ENCODE measurements at regions not wholly inside any gene's neighbourhood (a gene's known extent, or its start where the extent isn't known, plus 50 kb on each side); places are given as distances from the start of the nearest gene placed in this dataset.

DNA sequence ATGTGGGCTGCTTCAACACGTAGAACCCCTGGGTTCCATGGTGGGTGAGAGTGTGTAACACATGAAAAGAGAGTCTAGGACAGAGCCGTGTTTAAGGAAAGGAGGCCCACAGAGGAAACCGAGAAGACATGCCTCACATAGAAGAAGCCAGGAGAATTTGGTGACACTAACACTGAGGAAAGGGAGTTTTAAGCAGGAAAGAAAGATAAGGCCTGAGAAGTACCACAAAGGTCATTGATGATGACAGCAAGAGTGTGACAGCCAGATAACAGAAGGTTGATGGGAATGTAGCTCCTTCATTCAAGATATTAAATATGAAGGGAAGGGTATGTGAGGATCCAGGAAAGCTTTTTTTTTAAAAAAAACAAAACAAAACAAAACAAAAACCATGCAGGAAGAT, 72.4 kb upstream of the SPRY4 start (continued):
- TF ChIP-seq, protein P1, sequence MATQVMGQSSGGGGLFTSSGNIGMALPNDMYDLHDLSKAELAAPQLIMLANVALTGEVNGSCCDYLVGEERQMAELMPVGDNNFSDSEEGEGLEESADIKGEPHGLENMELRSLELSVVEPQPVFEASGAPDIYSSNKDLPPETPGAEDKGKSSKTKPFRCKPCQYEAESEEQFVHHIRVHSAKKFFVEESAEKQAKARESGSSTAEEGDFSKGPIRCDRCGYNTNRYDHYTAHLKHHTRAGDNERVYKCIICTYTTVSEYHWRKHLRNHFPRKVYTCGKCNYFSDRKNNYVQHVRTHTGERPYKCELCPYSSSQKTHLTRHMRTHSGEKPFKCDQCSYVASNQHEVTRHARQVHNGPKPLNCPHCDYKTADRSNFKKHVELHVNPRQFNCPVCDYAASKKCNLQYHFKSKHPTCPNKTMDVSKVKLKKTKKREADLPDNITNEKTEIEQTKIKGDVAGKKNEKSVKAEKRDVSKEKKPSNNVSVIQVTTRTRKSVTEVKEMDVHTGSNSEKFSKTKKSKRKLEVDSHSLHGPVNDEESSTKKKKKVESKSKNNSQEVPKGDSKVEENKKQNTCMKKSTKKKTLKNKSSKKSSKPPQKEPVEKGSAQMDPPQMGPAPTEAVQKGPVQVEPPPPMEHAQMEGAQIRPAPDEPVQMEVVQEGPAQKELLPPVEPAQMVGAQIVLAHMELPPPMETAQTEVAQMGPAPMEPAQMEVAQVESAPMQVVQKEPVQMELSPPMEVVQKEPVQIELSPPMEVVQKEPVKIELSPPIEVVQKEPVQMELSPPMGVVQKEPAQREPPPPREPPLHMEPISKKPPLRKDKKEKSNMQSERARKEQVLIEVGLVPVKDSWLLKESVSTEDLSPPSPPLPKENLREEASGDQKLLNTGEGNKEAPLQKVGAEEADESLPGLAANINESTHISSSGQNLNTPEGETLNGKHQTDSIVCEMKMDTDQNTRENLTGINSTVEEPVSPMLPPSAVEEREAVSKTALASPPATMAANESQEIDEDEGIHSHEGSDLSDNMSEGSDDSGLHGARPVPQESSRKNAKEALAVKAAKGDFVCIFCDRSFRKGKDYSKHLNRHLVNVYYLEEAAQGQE (IDR thresholded peaks at IDR 0.05; ENCODE audit: borderline replicate concordance), result no peak; the same call in 1 of the 2 replicates
- TF ChIP-seq, protein P1 (CRISPR knock-in tag; IDR thresholded peaks at IDR 0.05; ENCODE audit: low read depth), result no peak
- TF ChIP-seq PYGO2 (tag; IDR thresholded peaks at IDR 0.05), result no peak
- no peak for TF ChIP-seq ZNF253 (CRISPR knock-in tag; conservative IDR thresholded peaks at IDR 0.05)
- peak; percentile 58; the same call in 1 of the 2 replicates for TF ChIP-seq SMARCC2 (IDR thresholded peaks at IDR 0.05; ENCODE audit: low read depth)
- TF ChIP-seq SRF (CRISPR knock-in tag; IDR thresholded peaks at IDR 0.05), result no peak
- peak; percentile 65 for TF ChIP-seq ETV1 (tag; conservative IDR thresholded peaks at IDR 0.05; ENCODE audit: low read depth)
- TF ChIP-seq TEAD4 (IDR thresholded peaks at IDR 0.05; ENCODE audit: low read length), result peak; percentile 85
- no peak for TF ChIP-seq TEAD4 (CRISPR knock-in tag; IDR thresholded peaks at IDR 0.05; ENCODE audit: borderline replicate concordance)
- no peak for TF ChIP-seq PHF21A (IDR thresholded peaks at IDR 0.05; ENCODE audit: borderline replicate concordance, low read depth)
- TF ChIP-seq RNF2 (IDR thresholded peaks at IDR 0.05), result no peak
- no peak for TF ChIP-seq MECOM (CRISPR knock-in tag; IDR thresholded peaks at IDR 0.05)
- no peak for TF ChIP-seq ZNF644 (tag; IDR thresholded peaks at IDR 0.05; ENCODE audit: low read depth)
- TF ChIP-seq, protein P2, sequence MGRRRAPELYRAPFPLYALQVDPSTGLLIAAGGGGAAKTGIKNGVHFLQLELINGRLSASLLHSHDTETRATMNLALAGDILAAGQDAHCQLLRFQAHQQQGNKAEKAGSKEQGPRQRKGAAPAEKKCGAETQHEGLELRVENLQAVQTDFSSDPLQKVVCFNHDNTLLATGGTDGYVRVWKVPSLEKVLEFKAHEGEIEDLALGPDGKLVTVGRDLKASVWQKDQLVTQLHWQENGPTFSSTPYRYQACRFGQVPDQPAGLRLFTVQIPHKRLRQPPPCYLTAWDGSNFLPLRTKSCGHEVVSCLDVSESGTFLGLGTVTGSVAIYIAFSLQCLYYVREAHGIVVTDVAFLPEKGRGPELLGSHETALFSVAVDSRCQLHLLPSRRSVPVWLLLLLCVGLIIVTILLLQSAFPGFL (CRISPR knock-in tag; IDR thresholded peaks at IDR 0.05), result no peak
- TF ChIP-seq ILF3 (IDR thresholded peaks at IDR 0.05; ENCODE audit: borderline replicate concordance), result no peak
- peak; percentile 75 for TF ChIP-seq MTA2 (IDR thresholded peaks at IDR 0.05; ENCODE audit: low read depth)
- no peak for TF ChIP-seq CBX3 (IDR thresholded peaks at IDR 0.05; ENCODE audit: borderline replicate concordance in 1 of 2, low read length in 2 of 2)
- TF ChIP-seq, protein P3, sequence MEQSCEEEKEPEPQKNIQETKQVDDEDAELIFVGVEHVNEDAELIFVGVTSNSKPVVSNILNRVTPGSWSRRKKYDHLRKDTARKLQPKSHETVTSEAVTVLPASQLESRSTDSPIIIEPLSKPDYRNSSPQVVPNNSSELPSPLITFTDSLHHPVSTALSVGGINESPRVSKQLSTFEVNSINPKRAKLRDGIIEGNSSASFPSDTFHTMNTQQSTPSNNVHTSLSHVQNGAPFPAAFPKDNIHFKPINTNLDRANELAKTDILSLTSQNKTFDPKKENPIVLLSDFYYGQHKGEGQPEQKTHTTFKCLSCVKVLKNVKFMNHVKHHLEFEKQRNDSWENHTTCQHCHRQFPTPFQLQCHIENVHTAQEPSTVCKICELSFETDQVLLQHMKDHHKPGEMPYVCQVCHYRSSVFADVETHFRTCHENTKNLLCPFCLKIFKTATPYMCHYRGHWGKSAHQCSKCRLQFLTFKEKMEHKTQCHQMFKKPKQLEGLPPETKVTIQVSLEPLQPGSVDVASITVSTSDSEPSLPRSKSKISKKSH (CRISPR knock-in tag; IDR thresholded peaks at IDR 0.05), result no peak

Measured in K562 (cell line).